Lower lobe of right lung (tissue), 2 donors: ENCODE measurements at regions not wholly inside any gene's neighbourhood (a gene's known extent, or its start where the extent isn't known, plus 50 kb on each side); places are given as distances from the start of the nearest gene placed in this dataset.

Experiments
- ATAC-seq, 2 donors: fragments of 200-7000 bp; cut with Tn5 transposase; one replicate each; pipeline ENCODE4 v1.9.1; 2020 to 2022; ENCODE audit warnings: mild to moderate bottlenecking in 2 of 2, moderate library complexity in 2 of 2
- DNase-seq: peaks from one replicate; pipeline ENCODE4 v3.0.0-alpha.2; 2020
- H3K27ac ChIP-seq: fragments of 200-600 bp; one replicate; pipeline ENCODE4 v1.8.0; 2022
- H3K27me3 ChIP-seq: fragments of 200-600 bp; one replicate; pipeline ENCODE4 v1.8.0; 2022; ENCODE audit warnings: low read depth
- H3K36me3 ChIP-seq: fragments of 200-600 bp; one replicate; pipeline ENCODE4 v1.8.0; 2022; ENCODE audit warnings: mild to moderate bottlenecking
- H3K4me1 ChIP-seq: fragments of 200-600 bp; one replicate; pipeline ENCODE4 v1.8.0; 2022
- H3K4me3 ChIP-seq: fragments of 200-600 bp; one replicate; pipeline ENCODE4 v1.8.0; 2022; ENCODE audit warnings: mild to moderate bottlenecking
- H3K9me3 ChIP-seq: fragments of 200-600 bp; one replicate; pipeline ENCODE4 v1.8.0; 2022
- CTCF ChIP-seq: fragments of 200-600 bp; IDR thresholded peaks from one replicate; pipeline ENCODE4 v1.8.0; 2022; ENCODE audit warnings: antibody characterized with exemption, mild to moderate bottlenecking
- intact Hi-C: fragments of 100-400 bp; cut with DNase I; formaldehyde crosslinking; loops from one replicate; pipeline ENCODE4 v1.11.0; 2022
- donor health status: DM: no; HTN: yes; CAD: no; lungs with severe emphysema.

GRCh38 chr2:18373664-18374063, 186.8 kb downstream of the RDH14 start:
- intact Hi-C loops = no loop called here
- DNase-seq = no peak
- Histone ChIP-seq H3K9me3 (no peaks in the 10 kb centered on the region), H3K4me1 (no peaks in the 10 kb centered on the region), H3K36me3 (no peaks in the 10 kb centered on the region), H3K27me3 (no peaks in the 10 kb centered on the region), H3K4me3 (no peak overlapping the region), H3K27ac (no peak overlapping the region)
- no peak for ATAC-seq
- TF ChIP-seq CTCF = no peak

GRCh38 chr2:18373081-18373480, 187.4 kb downstream of the RDH14 start:
- TF ChIP-seq CTCF = no peak
- Histone ChIP-seq H3K27me3 (no peaks in the 10 kb centered on the region), H3K36me3 (no peaks in the 10 kb centered on the region), H3K27ac (no peak overlapping the region), H3K9me3 (no peaks in the 10 kb centered on the region), H3K4me3 (no peak overlapping the region), H3K4me1 (no peaks in the 10 kb centered on the region)
- no peak for DNase-seq
- ATAC-seq = no peak
- intact Hi-C loops = no loop called here

DNA sequence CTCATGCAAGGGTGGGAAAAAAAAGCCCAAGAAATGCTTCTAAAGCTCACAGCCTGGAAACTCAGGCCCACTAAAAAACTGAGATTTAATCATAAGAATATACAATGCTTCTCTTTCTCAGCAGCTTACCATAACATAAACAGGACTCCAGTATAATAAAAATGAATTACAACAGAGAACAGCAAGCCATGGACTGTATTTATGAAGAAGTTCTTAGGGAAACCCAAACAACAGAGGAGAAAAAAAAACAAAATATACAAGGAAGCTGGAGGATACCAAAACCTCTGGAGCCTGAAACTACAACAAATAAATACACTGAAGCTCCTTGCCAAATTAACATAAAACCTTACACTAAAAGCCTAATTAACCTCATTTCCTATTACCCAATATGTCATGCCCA, 187.8 kb downstream of the RDH14 start:
- intact Hi-C loops = no loop called here

GRCh38 chr2:18369760-18370159, 190.7 kb downstream of the RDH14 start:
- Histone ChIP-seq H3K36me3 (no peaks in the 10 kb centered on the region), H3K4me1 (no peaks in the 10 kb centered on the region), H3K4me3 (no peak overlapping the region), H3K9me3 (no peaks in the 10 kb centered on the region), H3K27me3 (no peaks in the 10 kb centered on the region), H3K27ac (no peak overlapping the region)
- intact Hi-C loops = no loop called here
- TF ChIP-seq CTCF = no peak
- DNase-seq (no peak), ATAC-seq (no peak)

More for the DNA sequence above, 187.8 kb downstream of the RDH14 start:
- Histone ChIP-seq H3K4me3 (no peak overlapping the region), H3K9me3 (no peaks in the 10 kb centered on the region), H3K27me3 (no peaks in the 10 kb centered on the region), H3K27ac (no peak overlapping the region), H3K4me1 (no peaks in the 10 kb centered on the region), H3K36me3 (no peaks in the 10 kb centered on the region)
- no peak for ATAC-seq
- DNase-seq = no peak
- no peak for TF ChIP-seq CTCF

DNA sequence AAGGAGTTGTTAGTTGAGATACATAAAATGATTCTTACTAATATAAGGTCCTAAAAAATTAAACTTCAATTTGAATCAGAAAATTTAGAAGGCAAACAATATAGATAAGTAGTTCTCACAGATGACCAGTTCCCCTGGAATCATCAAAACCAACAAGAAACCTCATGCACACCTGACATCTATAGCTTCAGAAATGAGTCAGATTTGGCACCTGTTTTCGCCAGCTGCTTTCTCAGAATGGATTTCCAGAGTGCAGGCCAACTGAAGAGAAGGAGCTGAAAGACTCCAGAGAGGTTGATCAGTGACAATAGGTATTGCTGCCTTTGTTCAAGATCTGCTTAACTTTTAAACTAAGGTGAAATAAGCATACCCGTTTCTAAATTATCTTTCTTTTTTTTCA, 192.4 kb downstream of the RDH14 start:
- no peak overlapping the region for H3K27ac ChIP-seq
- no peaks in the 10 kb centered on the region for H3K36me3 ChIP-seq
- DNase-seq = no peak
- H3K4me1 ChIP-seq = no peaks in the 10 kb centered on the region
- H3K9me3 ChIP-seq = no peaks in the 10 kb centered on the region
- no peaks in the 10 kb centered on the region for H3K27me3 ChIP-seq
- no peak for ATAC-seq
- intact Hi-C loops = no loop called here
- no peak overlapping the region for H3K4me3 ChIP-seq
- TF ChIP-seq CTCF = no peak

DNA sequence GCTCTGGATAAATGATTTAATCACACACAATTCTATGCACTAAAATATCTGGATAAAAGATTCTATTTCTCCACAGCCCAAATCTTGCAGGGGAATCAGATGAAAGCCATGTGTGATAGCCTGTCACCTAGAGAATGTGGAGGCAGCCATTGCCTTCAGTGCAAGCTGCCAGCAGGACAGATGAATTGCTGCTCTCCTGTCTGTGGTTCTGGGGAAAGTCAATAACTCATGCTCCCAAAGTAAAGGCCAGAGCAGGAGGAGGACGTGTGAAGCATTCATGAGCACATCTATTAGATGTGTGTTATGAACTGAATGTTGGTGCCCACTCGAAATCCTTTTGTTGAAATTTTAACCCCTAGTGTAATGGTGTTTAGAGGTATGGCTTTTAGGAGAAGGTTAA, 195.1 kb downstream of the RDH14 start:
- DNase-seq (no peak), ATAC-seq (no peak)
- Histone ChIP-seq H3K27ac (no peak overlapping the region), H3K9me3 (no peaks in the 10 kb centered on the region), H3K4me3 (no peak overlapping the region), H3K36me3 (no peaks in the 10 kb centered on the region), H3K27me3 (no peaks in the 10 kb centered on the region), H3K4me1 (no peaks in the 10 kb centered on the region)
- intact Hi-C loops = no loop called here
- TF ChIP-seq CTCF = no peak
